ENCODE measurements at regions not wholly inside any gene's neighbourhood (a gene's known extent, or its start where the extent isn't known, plus 50 kb on each side); places are given as distances from the start of the nearest gene placed in this dataset.
A peak's percentile ranks its signal among the peaks of the same experiment; 100 is the strongest.

DNA sequence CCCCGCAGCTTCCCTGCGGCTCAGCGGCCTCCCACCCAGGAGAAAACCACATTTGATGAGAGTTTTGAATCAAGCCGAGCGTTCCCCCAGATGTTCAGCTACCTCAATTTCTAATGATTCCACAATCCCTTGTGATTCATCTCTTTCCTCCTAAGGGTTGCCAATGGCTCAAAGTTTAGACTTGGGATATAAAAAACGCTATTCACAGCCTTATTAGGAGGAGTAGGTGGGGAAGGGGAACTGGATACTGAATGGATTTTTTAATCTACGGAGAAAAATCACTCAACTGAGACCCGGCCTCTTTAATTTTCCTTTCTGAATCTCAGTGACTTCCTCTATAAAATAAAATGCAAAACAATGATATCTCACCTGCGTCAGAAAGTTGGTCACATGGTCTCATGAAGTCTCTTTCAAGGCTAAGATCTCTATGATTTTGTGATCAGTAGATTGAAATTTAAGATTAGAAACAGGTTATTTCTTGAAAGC lies 192.6 kb upstream of the TCF4 start:
- TF ChIP-seq, protein P1, sequence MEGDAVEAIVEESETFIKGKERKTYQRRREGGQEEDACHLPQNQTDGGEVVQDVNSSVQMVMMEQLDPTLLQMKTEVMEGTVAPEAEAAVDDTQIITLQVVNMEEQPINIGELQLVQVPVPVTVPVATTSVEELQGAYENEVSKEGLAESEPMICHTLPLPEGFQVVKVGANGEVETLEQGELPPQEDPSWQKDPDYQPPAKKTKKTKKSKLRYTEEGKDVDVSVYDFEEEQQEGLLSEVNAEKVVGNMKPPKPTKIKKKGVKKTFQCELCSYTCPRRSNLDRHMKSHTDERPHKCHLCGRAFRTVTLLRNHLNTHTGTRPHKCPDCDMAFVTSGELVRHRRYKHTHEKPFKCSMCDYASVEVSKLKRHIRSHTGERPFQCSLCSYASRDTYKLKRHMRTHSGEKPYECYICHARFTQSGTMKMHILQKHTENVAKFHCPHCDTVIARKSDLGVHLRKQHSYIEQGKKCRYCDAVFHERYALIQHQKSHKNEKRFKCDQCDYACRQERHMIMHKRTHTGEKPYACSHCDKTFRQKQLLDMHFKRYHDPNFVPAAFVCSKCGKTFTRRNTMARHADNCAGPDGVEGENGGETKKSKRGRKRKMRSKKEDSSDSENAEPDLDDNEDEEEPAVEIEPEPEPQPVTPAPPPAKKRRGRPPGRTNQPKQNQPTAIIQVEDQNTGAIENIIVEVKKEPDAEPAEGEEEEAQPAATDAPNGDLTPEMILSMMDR (IDR thresholded peaks at IDR 0.05) = no peak
- TF ChIP-seq POLR2A (IDR thresholded peaks at IDR 0.05) = no peak
- no peak for TF ChIP-seq POLR2AphosphoS5 (IDR thresholded peaks at IDR 0.05)
- TF ChIP-seq EP300 (IDR thresholded peaks at IDR 0.05) = no peak
- peaks cover 4 to 28% (median 7%) of the 10 kb centered on the region in 4 donors for H3K4me1 ChIP-seq
- H3K27ac ChIP-seq = peak overlapping the region; percentile 60 to 84 (median 76)
- peaks cover 0 to 7% (median 0%) of the 10 kb centered on the region in 4 donors for H3K27me3 ChIP-seq
- peak overlapping the region; percentile 10 to 64 (median 55) for H3K4me3 ChIP-seq
- peak in 1 of 2 donors; percentile 33 for ATAC-seq (ENCODE audit: low FRiP score in 2 of 2)
- 24 to 30% methylated on average over 8 to 9 of the region's 9 CpGs for WGBS, 2 donors
- H3K9me3 ChIP-seq = no peaks in the 10 kb centered on the region
- H3K36me3 ChIP-seq = no peaks in the 10 kb centered on the region
- no peak for DNase-seq

DNA sequence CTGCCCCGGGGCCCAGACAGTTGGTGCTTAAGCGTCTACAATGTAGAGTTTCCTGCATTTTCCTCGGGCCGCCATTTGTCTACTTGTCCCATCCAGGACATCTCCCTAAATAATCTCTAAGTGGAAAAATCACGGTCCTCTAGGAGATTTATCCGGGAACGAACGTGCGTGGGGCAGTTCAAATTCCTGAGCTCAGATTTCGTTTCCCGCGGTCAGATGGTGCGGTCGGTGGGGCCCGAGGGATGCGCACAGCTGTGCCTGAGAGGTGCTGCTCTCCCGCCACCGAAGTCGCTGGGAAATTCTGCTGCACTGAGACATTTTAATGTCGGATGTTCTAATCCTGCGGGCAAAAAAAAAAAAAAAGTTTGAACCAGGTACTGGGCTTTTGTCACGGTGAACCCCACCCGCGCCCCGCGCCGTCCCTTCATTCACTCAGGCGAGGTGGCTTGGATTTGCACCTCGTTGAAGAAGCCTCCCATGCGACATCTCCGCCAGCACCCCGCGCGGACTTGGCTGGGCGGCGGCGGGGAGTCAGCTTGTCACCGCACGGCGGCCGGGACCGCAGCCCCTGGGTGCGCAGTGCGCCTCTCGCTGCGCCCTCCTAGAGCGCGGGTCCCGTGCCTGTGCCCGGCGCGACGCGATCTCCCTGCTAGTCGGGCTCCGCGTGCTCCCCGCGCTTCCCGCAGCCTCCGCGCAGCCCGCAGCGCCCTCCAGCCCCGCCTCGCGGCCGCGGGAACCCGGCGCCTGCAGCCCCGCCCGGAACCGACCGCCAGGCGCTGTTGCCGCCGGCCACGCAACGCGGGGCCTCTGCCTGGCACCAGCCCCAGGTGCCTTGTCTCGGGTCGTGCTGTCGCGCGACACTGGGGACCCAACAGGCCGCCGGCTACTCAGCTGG lies 191.9 kb upstream of the TCF4 start:
- TF ChIP-seq POLR2AphosphoS5 (IDR thresholded peaks at IDR 0.05) (no peak), POLR2A (IDR thresholded peaks at IDR 0.05) (no peak), EP300 (IDR thresholded peaks at IDR 0.05) (no peak)
- TF ChIP-seq, protein P1 (IDR thresholded peaks at IDR 0.05) = peak in 5 of 6 experiments; percentile 27 to 74 (median 64)
- peaks cover 4 to 28% (median 7%) of the 10 kb centered on the region in 4 donors for H3K4me1 ChIP-seq
- H3K36me3 ChIP-seq = no peaks in the 10 kb centered on the region
- H3K4me3 ChIP-seq = peak overlapping the region; percentile 36 to 64 (median 55)
- ATAC-seq (ENCODE audit: low FRiP score in 2 of 2) (peak in 1 of 2 donors; percentile 87), DNase-seq (peak; percentile 23 to 90)
- H3K27ac ChIP-seq = peak overlapping the region; percentile 60 to 84 (median 76)
- no peaks in the 10 kb centered on the region for H3K9me3 ChIP-seq
- 2 to 3% methylated on average over 23 to 41 of the region's 88 CpGs for WGBS, 2 donors
- peaks cover 0 to 7% (median 0%) of the 10 kb centered on the region in 4 donors for H3K27me3 ChIP-seq

DNA sequence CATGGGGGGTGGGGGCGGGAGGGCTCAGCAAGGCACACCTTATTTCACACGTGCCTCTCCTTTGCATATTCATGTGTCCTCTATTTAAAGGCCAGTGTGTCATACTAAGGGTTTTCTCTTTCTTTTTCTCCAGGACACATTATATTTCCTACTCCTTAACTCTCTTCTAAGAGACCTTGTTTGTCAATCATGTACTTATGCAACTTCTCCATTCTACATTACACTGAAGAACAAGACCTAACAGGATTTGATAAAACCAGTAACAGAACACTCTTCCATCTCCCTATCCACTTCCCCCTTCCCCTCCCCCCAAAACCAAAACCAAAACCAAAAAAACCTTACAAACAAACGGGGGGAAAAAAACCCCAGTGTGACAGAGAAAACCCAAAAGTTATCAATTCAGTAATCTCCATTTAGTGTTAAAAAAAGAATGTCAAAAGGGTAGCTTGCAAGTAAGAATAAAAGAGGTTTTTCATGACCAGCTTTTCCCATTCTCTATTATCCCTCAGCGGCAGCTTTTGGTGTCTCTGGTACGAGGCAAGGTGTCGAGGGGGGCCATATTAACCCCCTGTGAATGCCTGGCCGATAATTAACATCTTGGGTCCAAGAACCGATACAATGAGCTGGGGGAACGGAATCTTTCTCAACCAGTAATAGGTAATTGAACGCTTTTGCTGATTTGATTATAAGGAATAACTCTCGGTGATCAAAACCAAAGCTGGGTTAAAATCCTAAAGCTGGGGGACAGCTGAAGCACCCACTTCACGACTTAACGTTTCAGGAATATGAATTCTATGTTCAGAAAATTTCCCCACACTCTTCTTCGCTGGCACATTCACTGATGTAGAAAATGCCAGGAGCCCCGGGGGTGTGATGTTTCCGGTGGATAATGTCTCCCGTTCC lies 191.0 kb upstream of the TCF4 start:
- peaks cover 0 to 7% (median 0%) of the 10 kb centered on the region in 4 donors for H3K27me3 ChIP-seq
- peak overlapping the region; percentile 36 to 64 (median 55) for H3K4me3 ChIP-seq
- peak overlapping the region; percentile 60 to 84 (median 76) for H3K27ac ChIP-seq
- H3K4me1 ChIP-seq = peaks cover 4 to 28% (median 7%) of the 10 kb centered on the region in 4 donors
- 9 to 20% methylated on average over 17 of the region's 17 CpGs for WGBS, 2 donors
- ATAC-seq (ENCODE audit: low FRiP score in 2 of 2) (peak; percentile 50 to 69), DNase-seq (no peak)
- no peaks in the 10 kb centered on the region for H3K9me3 ChIP-seq
- no peaks in the 10 kb centered on the region for H3K36me3 ChIP-seq
- no peak for TF ChIP-seq EP300 (IDR thresholded peaks at IDR 0.05)
- TF ChIP-seq POLR2AphosphoS5 (IDR thresholded peaks at IDR 0.05) = no peak
- TF ChIP-seq POLR2A (IDR thresholded peaks at IDR 0.05) = no peak

DNA sequence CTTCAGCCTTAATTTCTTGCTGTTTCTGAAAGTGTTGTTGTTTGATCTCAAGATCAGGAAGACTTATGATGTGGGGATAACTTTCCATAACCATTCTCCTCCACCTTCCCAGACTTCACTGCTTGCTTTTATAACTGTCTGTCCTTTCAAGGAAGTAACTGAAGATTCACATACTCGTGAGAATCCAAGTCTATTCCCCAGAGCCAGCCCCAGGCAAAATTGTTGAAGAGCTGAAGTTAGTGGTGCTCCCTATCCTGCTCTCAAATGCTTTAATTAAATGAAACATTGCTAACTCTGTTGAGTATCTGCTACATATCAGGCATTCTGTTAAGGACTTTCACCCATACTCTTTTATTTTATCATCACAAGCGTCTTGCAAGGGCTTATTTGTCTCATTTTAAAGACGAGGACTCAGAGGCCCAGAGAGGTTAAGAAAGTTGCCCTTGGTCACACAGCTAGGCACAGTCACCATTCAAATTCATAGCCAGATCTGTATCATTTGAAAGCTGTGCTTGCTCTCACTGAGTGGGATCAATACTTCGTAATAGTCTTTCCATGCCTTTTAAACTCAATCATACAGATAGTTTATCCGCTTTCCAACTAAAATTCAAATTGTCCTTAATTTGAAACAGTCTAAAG lies 189.8 kb upstream of the TCF4 start:
- Histone ChIP-seq H3K27me3 (peaks cover 0 to 7% (median 0%) of the 10 kb centered on the region in 4 donors), H3K4me1 (peaks cover 4 to 28% (median 7%) of the 10 kb centered on the region in 4 donors), H3K4me3 (no peak overlapping the region), H3K9me3 (no peaks in the 10 kb centered on the region), H3K36me3 (no peaks in the 10 kb centered on the region), H3K27ac (no peak overlapping the region)
- ATAC-seq (ENCODE audit: low FRiP score in 2 of 2) = no peak
- 82 to 83% methylated on average over 5 of the region's 5 CpGs for WGBS, 2 donors
- DNase-seq = no peak
- TF ChIP-seq, protein P1 (IDR thresholded peaks at IDR 0.05) = no peak
- TF ChIP-seq POLR2AphosphoS5 (IDR thresholded peaks at IDR 0.05) = no peak
- no peak for TF ChIP-seq POLR2A (IDR thresholded peaks at IDR 0.05)
- no peak for TF ChIP-seq EP300 (IDR thresholded peaks at IDR 0.05)
